ENCODE measurements at regions not wholly inside any gene's neighbourhood (a gene's known extent, or its start where the extent isn't known, plus 50 kb on each side); places are given as distances from the start of the nearest gene placed in this dataset.

GRCh38 chr2:226431288-226431948 is 368.2 kb downstream of the IRS1 start:
- TF ChIP-seq CTCF (IDR thresholded peaks at IDR 0.05): no peak
- no peak for TF ChIP-seq POLR2A (IDR thresholded peaks at IDR 0.05)
